HG03280 (cell line): ENCODE measurements at regions not wholly inside any gene's neighbourhood (a gene's known extent, or its start where the extent isn't known, plus 50 kb on each side); places are given as distances from the start of the nearest gene placed in this dataset.
"Not testable (repeated sequence)": the region's sequence is repeated elsewhere in the genome, so short reads cannot be mapped to it uniquely, and the experiment has no call there.

Experiments
- ATAC-seq: cut with Tn5 transposase; IDR thresholded peaks from one replicate; pipeline ENCODE4 v1.9.1; 2021; ENCODE audit warnings: mild to moderate bottlenecking, moderate library complexity; ENCODE audit not compliant: unreplicated experiment

- no peak for ATAC-seq
Measured at GRCh38 chr5:8829323-8830029, 716.4 kb downstream of the SEMA5A start.

- no peak for ATAC-seq
Measured at GRCh38 chr5:8831251-8831650, 714.6 kb downstream of the SEMA5A start.

GRCh38 chr5:8831854-8832253 is 714.0 kb downstream of the SEMA5A start:
- ATAC-seq, result no peak

GRCh38 chr5:8839361-8840055 is 706.4 kb downstream of the SEMA5A start:
- ATAC-seq, result no peak

- no peak for ATAC-seq
Measured at GRCh38 chr5:8840237-8840636, 705.6 kb downstream of the SEMA5A start.

GRCh38 chr5:8840746-8841145 is 705.1 kb downstream of the SEMA5A start:
- ATAC-seq, result not testable (repeated sequence)

- no peak for ATAC-seq
Measured at GRCh38 chr5:8842971-8843551, 702.8 kb downstream of the SEMA5A start.

GRCh38 chr5:8843771-8844170 is 702.1 kb downstream of the SEMA5A start:
- ATAC-seq, result no peak

- no peak for ATAC-seq
Measured at GRCh38 chr5:8844206-8844605, 701.7 kb downstream of the SEMA5A start.

- ATAC-seq, result no peak
Measured at GRCh38 chr5:8844847-8845246, 701.0 kb downstream of the SEMA5A start.

GRCh38 chr5:8845296-8845695 is 700.6 kb downstream of the SEMA5A start:
- no peak for ATAC-seq

GRCh38 chr5:8848366-8848765 is 697.5 kb downstream of the SEMA5A start:
- ATAC-seq, result no peak

- ATAC-seq, result no peak
Measured at GRCh38 chr5:8848997-8849594, 696.8 kb downstream of the SEMA5A start.

GRCh38 chr5:8851101-8851500 is 694.8 kb downstream of the SEMA5A start:
- ATAC-seq, result no peak

- ATAC-seq, result no peak
Measured at GRCh38 chr5:8857051-8857450, 688.8 kb downstream of the SEMA5A start.

- no peak for ATAC-seq
Measured at GRCh38 chr5:8861764-8862163, 684.1 kb downstream of the SEMA5A start.

GRCh38 chr5:8864053-8864452 is 681.8 kb downstream of the SEMA5A start:
- ATAC-seq, result no peak

GRCh38 chr5:8865266-8865665 is 680.6 kb downstream of the SEMA5A start:
- no peak for ATAC-seq

- no peak for ATAC-seq
Measured at GRCh38 chr5:8865686-8866374, 680.0 kb downstream of the SEMA5A start.

GRCh38 chr5:8868283-8868682 is 677.6 kb downstream of the SEMA5A start:
- no peak for ATAC-seq

- ATAC-seq, result no peak
Measured at GRCh38 chr5:8869932-8870331, 675.9 kb downstream of the SEMA5A start.
